IgD-negative memory B cell (primary cell): ENCODE measurements at regions not wholly inside any gene's neighbourhood (a gene's known extent, or its start where the extent isn't known, plus 50 kb on each side); places are given as distances from the start of the nearest gene placed in this dataset.
"Not testable (repeated sequence)": the region's sequence is repeated elsewhere in the genome, so short reads cannot be mapped to it uniquely, and the experiment has no call there.

ENCODE experiments used
- H3K27ac Mint-ChIP-seq, 3 donors: one replicate each; pipeline ENCODE4 v1.8.0; 2020 to 2022; ENCODE audit warnings: mild to moderate bottlenecking in 3 of 3, mixed read lengths in 3 of 3, moderate library complexity in 1 of 3
- H3K27me3 Mint-ChIP-seq: one replicate; pipeline ENCODE4 v1.8.0; 2021; ENCODE audit warnings: mixed read lengths
- H3K36me3 Mint-ChIP-seq: one replicate; pipeline ENCODE4 v1.8.0; 2020; ENCODE audit warnings: mild to moderate bottlenecking, mixed read lengths
- H3K4me1 Mint-ChIP-seq, 3 donors: one replicate each; pipeline ENCODE4 v1.8.0; 2020 to 2022; ENCODE audit warnings: mixed read lengths in 3 of 3, mild to moderate bottlenecking in 1 of 3
- H3K4me3 Mint-ChIP-seq, 4 donors: one replicate each; pipeline ENCODE4 v1.8.0; 2020 to 2022; ENCODE audit warnings: mild to moderate bottlenecking in 4 of 4, mixed read lengths in 4 of 4, moderate library complexity in 3 of 4
- H3K9me3 Mint-ChIP-seq, 3 donors: one replicate each; pipeline ENCODE4 v1.8.0; 2020 to 2021; ENCODE audit warnings: mixed read lengths in 3 of 3, mild to moderate bottlenecking in 1 of 3

DNA sequence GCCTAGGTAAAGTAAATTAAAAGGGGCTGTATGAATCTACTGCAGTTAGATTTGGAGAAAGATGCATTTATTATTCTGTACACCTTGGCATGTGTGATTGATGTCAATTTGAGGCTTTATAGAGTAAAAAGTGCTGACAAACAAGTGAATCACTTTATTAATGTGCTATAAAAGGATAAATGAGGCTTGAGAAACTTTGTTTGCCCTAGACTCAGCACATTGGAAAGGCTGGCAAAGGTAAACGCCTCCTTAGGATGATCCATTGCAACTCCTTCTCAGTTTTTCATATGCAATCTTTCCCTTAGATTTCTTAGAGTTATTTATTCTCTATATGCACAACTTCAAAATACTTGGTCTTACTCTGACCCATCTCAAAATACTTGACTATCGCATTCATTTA lies 369.0 kb downstream of the HINT1 start:
- Mint-ChIP-seq H3K36me3 (no peaks in the 10 kb centered on the region), H3K9me3 (peaks cover 3 to 13% (median 4%) of the 10 kb centered on the region in 3 donors), H3K4me1 (no peaks in the 10 kb centered on the region), H3K27me3 (peaks cover 1% of the 10 kb centered on the region), H3K27ac (no peak overlapping the region), H3K4me3 (no peak overlapping the region)

DNA sequence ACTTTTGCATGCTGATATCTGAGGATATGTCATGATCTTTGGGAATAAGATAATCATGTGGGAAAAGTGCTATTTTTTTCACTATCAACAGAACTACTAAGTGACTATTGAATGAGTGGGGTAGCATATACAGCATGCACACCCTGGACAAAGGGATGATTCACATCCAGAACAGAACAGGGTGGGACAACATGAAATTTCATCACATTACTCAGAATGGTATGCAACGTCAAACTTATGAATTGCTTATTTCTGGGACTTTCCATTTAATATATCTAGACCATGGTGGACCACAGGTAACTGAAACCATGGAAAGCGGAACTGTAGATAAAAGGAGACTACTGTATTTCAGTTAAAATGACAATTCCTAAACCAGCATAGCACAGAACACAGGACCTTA lies 370.0 kb downstream of the HINT1 start:
- no peaks in the 10 kb centered on the region for H3K36me3 Mint-ChIP-seq
- H3K4me3 Mint-ChIP-seq = no peak overlapping the region
- no peak overlapping the region for H3K27ac Mint-ChIP-seq
- H3K9me3 Mint-ChIP-seq = peaks cover 0 to 6% (median 5%) of the 10 kb centered on the region in 3 donors
- no peaks in the 10 kb centered on the region for H3K4me1 Mint-ChIP-seq
- peaks cover 1% of the 10 kb centered on the region for H3K27me3 Mint-ChIP-seq

DNA sequence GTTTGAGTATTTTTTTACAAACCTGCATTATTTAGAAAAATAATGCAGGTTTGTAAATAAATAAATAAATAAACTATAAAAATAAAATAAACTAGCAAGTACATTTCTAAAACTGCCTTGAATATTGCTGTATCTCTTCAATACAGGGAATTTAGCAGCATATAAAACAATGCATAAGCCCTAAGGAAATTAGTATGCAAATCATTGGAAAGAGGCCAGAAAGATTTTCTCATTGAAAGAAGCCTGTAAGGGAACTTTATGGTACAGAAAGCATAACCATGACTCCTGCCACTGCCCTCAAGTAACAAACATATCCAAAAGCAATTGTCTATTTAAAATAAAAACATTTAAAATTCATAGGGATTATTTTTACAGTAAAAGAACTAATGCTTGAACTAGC lies 387.3 kb downstream of the HINT1 start:
- Mint-ChIP-seq H3K9me3 (no peaks in the 10 kb centered on the region), H3K4me3 (no peak overlapping the region), H3K27ac (no peak overlapping the region), H3K4me1 (no peaks in the 10 kb centered on the region), H3K27me3 (peaks cover 2% of the 10 kb centered on the region), H3K36me3 (no peaks in the 10 kb centered on the region)

DNA sequence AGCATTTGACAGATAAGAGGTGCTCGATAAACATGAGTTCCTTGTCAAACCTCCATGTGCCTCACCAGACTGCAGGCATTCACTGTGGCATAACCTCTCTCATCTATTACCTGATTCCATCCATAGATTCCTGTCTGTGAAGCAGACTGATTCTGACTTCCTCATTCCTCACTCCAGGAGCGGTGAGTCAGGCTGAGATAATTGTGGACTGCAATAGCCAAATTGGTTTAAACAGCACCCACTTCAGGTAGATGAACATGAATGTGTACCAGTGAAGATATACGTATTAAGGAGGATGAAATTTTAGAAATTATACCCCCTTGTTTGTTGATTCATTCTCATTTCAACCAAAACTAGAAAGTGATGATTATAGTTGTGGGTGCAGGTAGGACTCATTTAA lies 391.2 kb downstream of the HINT1 start:
- peaks cover 0 to 2% (median 0%) of the 10 kb centered on the region in 3 donors for H3K4me1 Mint-ChIP-seq
- H3K27me3 Mint-ChIP-seq = peaks cover 2% of the 10 kb centered on the region
- H3K27ac Mint-ChIP-seq = no peak overlapping the region
- no peak overlapping the region for H3K4me3 Mint-ChIP-seq
- H3K9me3 Mint-ChIP-seq = no peaks in the 10 kb centered on the region
- no peaks in the 10 kb centered on the region for H3K36me3 Mint-ChIP-seq

DNA sequence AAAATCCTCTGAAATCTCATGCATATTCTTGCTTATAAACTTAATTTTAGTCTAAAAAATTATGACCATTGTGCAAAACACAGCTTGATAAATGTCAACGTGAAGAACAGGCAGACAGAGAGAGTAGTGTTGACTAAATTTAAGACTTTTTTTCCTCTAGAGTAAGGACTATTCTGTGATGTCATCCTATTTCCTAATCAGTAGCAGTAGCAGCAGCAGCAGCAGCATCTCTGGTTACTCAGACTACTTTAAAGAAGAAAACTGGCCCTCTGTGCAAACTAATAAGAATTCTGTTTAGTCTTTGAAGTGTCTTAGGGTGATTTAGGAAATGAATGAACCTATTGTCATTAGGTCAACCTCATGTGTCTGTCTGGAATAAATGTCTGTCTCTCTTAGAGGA lies 403.0 kb downstream of the HINT1 start:
- H3K27me3 Mint-ChIP-seq = no peaks in the 10 kb centered on the region
- no peak overlapping the region for H3K4me3 Mint-ChIP-seq
- H3K4me1 Mint-ChIP-seq = no peaks in the 10 kb centered on the region
- H3K27ac Mint-ChIP-seq = no peak overlapping the region
- peaks cover 2% of the 10 kb centered on the region for H3K36me3 Mint-ChIP-seq
- H3K9me3 Mint-ChIP-seq = peaks cover 0 to 2% (median 0%) of the 10 kb centered on the region in 3 donors

DNA sequence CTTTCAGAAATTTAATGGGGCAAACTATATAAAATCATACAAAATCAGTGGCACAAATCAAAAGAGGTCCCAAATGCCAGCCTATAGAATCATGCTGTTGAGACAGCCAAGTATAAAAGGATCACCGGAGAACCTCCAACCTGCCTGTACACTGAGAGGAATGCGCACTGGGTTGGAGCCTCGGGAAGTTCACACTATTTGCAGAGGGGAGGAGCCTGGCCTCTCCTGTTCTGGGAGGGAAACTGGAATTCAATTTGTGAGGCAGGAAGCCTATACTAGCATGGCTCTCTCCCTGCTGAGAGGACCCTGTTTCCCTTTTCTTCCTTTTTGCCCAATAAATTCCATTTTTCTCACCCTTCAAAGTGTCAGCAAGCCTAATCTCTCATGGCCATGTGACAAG lies 406.0 kb downstream of the HINT1 start:
- H3K9me3 Mint-ChIP-seq = peaks cover 0 to 2% (median 0%) of the 10 kb centered on the region in 3 donors
- H3K27me3 Mint-ChIP-seq = no peaks in the 10 kb centered on the region
- H3K4me1 Mint-ChIP-seq = no peaks in the 10 kb centered on the region
- peaks cover 2% of the 10 kb centered on the region for H3K36me3 Mint-ChIP-seq
- no peak overlapping the region for H3K4me3 Mint-ChIP-seq
- H3K27ac Mint-ChIP-seq = no peak overlapping the region

DNA sequence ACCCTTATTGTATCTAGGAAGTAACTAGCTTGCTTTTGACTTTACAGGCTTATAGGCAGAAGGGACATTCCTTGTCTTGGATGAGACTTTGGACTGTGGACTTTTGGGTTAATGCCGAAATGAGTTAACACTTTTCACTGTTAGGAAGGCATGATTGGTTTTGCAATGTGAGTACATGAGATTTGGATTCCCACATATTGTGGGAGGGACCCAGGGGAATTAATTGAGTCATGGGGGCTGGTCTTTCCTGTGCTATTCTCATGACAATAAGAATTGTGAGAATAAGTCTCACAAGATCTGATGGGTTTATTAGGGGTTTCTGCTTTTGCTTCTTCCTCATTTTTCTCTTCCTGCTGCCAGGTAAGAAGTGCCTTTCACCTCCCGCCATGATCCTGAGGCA lies 417.5 kb downstream of the HINT1 start:
- Mint-ChIP-seq H3K36me3 (no peaks in the 10 kb centered on the region), H3K4me3 (no peak overlapping the region), H3K27ac (no peak overlapping the region), H3K4me1 (no peaks in the 10 kb centered on the region), H3K27me3 (no peaks in the 10 kb centered on the region), H3K9me3 (peaks cover 0 to 7% (median 7%) of the 10 kb centered on the region in 3 donors)

DNA sequence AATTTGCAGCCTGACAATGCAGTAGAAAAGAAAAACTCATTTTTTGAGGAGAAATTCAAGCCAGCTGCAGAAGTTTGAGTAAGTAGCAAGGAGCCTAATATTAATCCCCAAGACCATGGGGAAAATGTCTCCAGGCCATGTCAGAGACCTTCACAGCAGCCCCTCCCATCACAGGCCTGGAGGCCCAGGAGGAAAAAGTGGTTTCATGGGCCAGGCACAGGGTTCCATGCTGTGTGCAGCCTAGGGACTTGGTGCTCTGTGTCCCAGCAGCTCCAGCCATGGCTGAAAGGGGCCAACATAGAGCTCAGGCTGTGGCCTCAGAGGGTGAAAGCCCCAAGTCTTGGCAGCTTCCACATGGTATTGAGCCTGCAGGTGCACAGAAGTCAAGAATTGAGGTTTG lies 418.4 kb downstream of the HINT1 start:
- H3K27ac Mint-ChIP-seq, H3K4me3 Mint-ChIP-seq, H3K36me3 Mint-ChIP-seq, H3K4me1 Mint-ChIP-seq, H3K27me3 Mint-ChIP-seq: not testable (repeated sequence)
- peaks cover 0 to 10% (median 7%) of the 10 kb centered on the region in 3 donors for H3K9me3 Mint-ChIP-seq

DNA sequence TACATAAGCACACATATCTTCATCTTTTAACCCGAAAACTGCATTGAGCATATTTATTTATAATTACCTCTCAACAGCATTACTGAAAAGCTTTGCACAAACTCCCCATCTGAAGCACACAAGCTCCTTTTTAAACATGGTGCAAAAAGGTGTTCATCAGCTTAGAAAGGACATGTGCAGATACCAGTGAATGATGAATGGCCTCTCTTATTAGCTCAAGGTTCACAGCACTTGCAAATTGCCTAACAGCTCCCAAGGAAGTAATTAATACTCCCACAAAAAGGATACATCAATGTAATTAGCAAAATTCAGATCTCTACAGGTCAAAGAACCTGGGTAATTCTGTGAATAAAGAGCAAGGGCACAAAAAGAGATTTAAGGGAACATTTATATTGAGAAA lies 422.0 kb downstream of the HINT1 start:
- Mint-ChIP-seq H3K27me3 (no peaks in the 10 kb centered on the region), H3K36me3 (no peaks in the 10 kb centered on the region), H3K4me1 (no peaks in the 10 kb centered on the region), H3K4me3 (no peak overlapping the region), H3K9me3 (peaks cover 1 to 13% (median 13%) of the 10 kb centered on the region in 3 donors), H3K27ac (no peak overlapping the region)

DNA sequence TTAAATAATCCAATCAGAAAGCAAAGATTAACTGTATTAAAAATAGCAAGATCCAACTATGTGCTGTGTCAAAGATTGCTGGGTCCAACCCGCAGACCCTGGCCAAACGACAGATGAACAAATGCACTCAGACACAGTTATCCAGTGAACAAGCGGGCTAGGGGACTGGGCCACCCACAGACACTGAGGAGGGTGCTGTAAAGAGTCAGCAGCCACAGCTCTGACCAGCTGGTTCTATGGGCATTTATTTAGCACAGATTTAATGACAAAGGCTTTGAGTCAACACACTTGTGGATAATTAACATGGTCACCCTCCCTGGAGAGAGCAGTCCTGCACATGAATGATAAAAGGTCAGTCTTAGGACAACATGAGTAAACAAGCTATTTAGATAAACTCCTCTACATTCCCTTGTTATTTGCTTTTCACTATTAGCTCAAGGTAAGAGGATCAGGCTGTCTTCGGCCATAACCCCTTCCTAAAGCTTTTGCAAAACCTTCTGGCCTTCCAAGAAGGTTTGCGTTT lies 424.9 kb downstream of the HINT1 start:
- no peaks in the 10 kb centered on the region for H3K36me3 Mint-ChIP-seq
- H3K9me3 Mint-ChIP-seq = peaks cover 1 to 6% (median 6%) of the 10 kb centered on the region in 3 donors
- H3K27ac Mint-ChIP-seq = no peak overlapping the region
- no peak overlapping the region for H3K4me3 Mint-ChIP-seq
- H3K4me1 Mint-ChIP-seq = no peaks in the 10 kb centered on the region
- H3K27me3 Mint-ChIP-seq = no peaks in the 10 kb centered on the region

DNA sequence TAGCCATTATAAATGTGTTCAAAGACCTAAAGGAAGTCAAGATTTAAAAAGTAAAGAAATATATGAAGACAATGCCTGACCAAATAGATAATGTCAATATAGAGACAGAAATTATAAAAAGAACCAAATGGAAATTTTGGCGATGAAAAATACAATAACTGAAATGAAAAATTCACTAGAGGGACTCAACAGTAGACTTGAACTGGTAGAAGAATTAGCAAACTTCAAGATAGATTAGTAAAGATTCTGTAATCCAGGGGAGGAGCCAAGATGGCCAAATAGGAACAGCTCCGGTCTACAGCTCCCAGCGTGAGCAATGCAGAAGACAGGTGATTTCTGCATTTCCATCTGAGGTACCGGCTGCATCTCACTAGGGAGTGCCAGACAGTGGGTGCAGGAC lies 433.2 kb downstream of the HINT1 start:
- no peaks in the 10 kb centered on the region for H3K4me1 Mint-ChIP-seq
- peaks cover 3% of the 10 kb centered on the region for H3K36me3 Mint-ChIP-seq
- H3K9me3 Mint-ChIP-seq = peaks cover 4 to 14% (median 5%) of the 10 kb centered on the region in 3 donors
- H3K4me3 Mint-ChIP-seq = no peak overlapping the region
- H3K27ac Mint-ChIP-seq = no peak overlapping the region
- H3K27me3 Mint-ChIP-seq = no peaks in the 10 kb centered on the region

DNA sequence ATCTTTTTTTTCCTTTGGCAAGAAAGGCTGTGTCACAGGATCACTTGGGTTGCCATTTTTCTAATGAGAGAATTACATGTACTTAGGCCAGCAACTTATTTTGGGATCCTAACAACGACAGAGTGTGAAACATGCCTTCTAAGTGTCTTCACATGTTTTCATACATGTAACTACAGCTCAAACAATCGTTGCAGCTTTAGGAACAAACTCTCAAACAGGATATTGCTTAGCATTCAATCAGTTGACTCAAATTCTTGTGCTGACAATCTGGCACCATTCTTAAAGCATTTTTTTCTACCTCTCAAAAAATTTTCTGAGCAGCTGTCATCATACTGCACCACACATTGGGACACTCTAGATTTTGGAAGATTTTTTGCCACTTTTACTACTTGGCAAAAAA lies 435.5 kb downstream of the HINT1 start:
- H3K9me3 Mint-ChIP-seq = peaks cover 4 to 14% (median 5%) of the 10 kb centered on the region in 3 donors

DNA sequence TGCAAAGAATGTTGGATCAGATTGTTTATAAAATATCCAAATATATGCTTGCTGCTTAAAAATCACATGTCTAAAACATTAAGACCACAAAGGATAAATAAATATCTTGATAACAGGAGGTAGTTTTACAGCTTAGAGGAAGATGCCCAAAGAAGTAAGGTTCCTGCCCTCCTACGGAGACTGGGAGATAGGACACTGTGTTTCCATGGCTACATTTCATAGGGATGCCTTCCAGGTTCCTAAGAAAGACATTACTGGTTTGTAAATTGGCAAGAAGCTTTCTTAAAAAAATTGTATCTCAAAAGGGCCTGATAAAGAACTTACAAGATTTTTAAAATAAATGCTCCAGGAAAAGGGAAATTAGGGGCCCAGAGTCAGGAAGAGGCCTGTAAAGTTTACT lies 437.2 kb downstream of the HINT1 start:
- no peak overlapping the region for H3K4me3 Mint-ChIP-seq
- peaks cover 3% of the 10 kb centered on the region for H3K36me3 Mint-ChIP-seq
- no peaks in the 10 kb centered on the region for H3K27me3 Mint-ChIP-seq
- peaks cover 4 to 14% (median 5%) of the 10 kb centered on the region in 3 donors for H3K9me3 Mint-ChIP-seq
- no peak overlapping the region for H3K27ac Mint-ChIP-seq
- no peaks in the 10 kb centered on the region for H3K4me1 Mint-ChIP-seq

More for the DNA sequence above, 435.5 kb downstream of the HINT1 start:
- Mint-ChIP-seq H3K4me1 (no peaks in the 10 kb centered on the region), H3K27ac (no peak overlapping the region), H3K36me3 (peaks cover 3% of the 10 kb centered on the region), H3K4me3 (no peak overlapping the region), H3K27me3 (no peaks in the 10 kb centered on the region)

DNA sequence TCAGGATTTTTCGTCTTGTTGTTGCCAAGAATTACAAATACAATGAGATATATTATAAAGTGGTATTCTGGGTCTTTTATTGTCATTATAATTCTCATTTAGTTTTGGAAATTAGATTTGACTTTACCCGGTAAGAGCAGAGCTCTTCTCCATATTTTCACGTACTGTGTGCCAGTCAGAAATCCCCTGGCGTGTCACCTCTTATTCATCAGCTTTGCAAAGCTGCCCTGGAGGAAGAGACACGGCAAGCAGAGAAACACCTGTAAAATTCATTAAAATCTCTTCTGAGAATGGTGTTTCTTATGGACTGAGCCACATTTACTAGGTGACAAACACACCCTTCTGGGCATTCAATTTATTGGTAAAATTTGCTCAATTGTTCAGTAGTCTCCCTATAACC lies 440.4 kb downstream of the HINT1 start:
- H3K4me3 Mint-ChIP-seq = no peak overlapping the region
- H3K27ac Mint-ChIP-seq = no peak overlapping the region
- H3K36me3 Mint-ChIP-seq = no peaks in the 10 kb centered on the region
- H3K27me3 Mint-ChIP-seq = no peaks in the 10 kb centered on the region
- no peaks in the 10 kb centered on the region for H3K4me1 Mint-ChIP-seq
- H3K9me3 Mint-ChIP-seq = no peaks in the 10 kb centered on the region

DNA sequence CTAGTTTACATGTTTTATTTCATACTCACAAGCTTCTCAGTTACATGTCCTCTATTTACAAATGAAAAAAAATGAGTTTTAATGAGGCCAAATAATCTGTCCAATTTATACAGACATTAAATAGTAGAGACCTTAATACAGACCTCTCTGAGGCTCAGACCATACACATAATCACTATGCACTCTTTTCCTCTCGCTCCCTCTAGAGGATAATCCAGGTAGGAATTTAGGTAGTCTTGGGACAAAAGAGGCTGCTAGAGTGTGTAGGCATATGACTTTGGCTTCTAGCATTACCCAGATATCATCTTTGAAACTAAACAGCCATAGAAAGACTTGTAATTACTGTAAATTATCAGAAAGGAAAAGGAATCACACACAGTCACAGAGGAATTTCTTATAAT lies 444.7 kb downstream of the HINT1 start:
- no peak overlapping the region for H3K27ac Mint-ChIP-seq

DNA sequence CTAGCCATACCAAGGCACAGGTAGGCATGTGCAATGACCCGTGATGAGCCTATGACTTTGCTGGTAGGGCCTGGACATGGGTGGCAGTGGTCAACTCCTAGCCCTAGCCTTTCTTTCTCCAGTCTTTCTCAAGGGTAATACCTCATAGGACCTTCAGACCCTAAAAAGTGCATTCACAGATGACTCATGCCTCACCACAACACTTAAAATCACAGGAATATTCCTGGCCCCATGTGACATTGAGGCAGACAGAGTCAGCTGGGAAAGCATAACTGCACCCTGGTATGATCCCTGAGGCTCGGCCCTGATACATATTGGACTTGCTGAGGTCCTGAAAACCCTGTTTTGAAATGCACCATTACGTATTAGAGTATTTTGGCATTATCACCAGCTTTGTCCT lies 449.5 kb downstream of the HINT1 start:
- Mint-ChIP-seq H3K9me3 (no peaks in the 10 kb centered on the region), H3K36me3 (no peaks in the 10 kb centered on the region), H3K4me1 (peaks cover 0 to 3% (median 0%) of the 10 kb centered on the region in 3 donors), H3K27ac (no peak overlapping the region), H3K4me3 (no peak overlapping the region), H3K27me3 (no peaks in the 10 kb centered on the region)

More for the DNA sequence above, 444.7 kb downstream of the HINT1 start:
- Mint-ChIP-seq H3K4me3 (no peak overlapping the region), H3K36me3 (no peaks in the 10 kb centered on the region), H3K4me1 (peaks cover 0 to 2% (median 0%) of the 10 kb centered on the region in 3 donors), H3K27me3 (no peaks in the 10 kb centered on the region), H3K9me3 (no peaks in the 10 kb centered on the region)

DNA sequence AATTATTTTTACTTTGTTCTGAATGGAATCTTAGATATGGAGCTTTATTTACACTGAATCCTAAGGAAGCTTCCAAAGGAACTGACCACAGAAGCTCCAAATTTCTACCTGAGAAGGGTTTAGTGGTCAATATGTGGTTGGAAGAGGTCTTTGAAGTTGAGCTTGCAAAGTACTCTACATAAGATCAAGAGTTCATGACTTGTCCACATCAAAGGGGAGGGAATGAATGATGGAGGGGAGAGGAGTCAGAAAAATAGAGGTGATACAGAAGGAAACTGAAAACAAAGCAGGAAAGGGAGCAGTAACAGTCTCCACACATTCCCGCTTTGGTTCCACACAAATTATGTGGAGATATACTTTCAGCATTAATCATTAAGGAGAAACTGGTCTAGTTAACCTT lies 450.9 kb downstream of the HINT1 start:
- Mint-ChIP-seq H3K27ac (no peak overlapping the region), H3K27me3 (no peaks in the 10 kb centered on the region), H3K36me3 (no peaks in the 10 kb centered on the region), H3K4me3 (no peak overlapping the region), H3K9me3 (no peaks in the 10 kb centered on the region), H3K4me1 (peaks cover 0 to 2% (median 0%) of the 10 kb centered on the region in 3 donors)
